IPS-NIHi7 (cell line): ENCODE measurements at regions not wholly inside any gene's neighbourhood (a gene's known extent, or its start where the extent isn't known, plus 50 kb on each side); places are given as distances from the start of the nearest gene placed in this dataset.

Experiments used
- DNase-seq: peaks from one replicate; pipeline ENCODE4 v3.0.0; 2012; ENCODE audit warnings: mixed read lengths; ENCODE audit errors: extremely low spot score

GRCh38 chr13:22647156-22647850 is 533.5 kb upstream of the SGCG start:
- no peak for DNase-seq

DNA sequence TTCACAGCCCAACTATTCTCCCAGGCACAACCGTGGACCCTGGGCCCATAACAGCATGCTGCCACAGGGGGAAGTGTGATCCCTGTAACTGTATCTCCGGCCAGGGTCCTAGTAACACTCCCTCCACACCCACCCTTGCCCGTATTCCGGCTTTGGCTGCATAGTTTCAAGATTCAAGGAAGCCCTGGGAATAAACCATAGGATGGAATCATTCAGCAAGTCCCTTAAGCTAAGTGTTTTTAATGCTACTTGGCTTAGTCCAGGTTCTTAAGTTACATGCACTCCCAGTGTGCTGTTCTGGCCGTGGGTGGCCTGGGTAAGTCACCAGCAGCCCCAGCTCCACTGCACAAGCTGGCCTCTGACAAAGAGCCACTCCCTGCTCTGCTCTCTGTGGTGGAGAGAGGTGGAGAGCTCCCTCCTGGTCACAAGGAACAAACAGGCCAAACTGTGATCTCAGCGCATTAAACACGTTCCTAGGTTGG is 532.4 kb upstream of the SGCG start:
- DNase-seq, result peak; percentile 50

DNA sequence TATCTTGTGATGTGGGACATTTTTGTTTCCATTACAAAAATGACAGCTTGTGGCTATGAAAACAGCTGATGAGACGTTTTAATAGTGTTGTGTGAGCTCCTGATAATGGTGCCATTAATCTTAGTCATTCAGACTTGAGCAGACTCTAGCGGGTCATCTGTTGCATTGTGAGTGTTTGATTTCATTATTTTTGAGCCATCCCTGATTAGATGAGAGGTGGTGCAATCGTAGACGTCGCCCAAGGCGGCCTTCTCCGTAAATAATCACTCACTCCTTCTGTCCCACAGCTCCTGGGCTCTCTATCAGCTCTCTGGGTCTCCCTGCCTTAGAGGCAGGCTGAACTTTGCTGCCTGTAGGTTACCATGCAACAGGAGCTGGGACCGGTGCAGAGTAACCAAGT is 528.0 kb upstream of the SGCG start:
- DNase-seq, result no peak

DNA sequence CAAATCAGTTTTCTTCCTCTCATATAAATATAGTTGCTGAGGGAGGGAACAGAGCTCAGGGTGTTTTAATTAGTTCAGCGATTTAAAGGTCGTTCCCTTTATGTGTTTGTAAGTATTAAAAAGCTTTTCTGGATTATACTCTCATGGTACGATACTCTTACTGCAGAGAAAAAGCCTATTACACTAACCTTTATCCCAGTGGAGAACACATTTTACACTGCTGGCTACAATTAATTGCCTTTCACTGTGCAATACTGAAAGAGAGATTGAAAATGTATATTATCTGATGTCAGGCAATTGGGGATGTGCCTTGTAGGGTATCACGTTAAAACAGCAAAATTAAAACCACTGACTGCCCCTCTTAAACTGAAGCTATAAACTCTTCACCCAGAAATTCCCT is 526.9 kb upstream of the SGCG start:
- no peak for DNase-seq

GRCh38 chr13:22655106-22655852 is 525.5 kb upstream of the SGCG start:
- DNase-seq, result no peak

- no peak for DNase-seq
These were observed 518.0 kb upstream of the SGCG start for GRCh38 chr13:22662771-22663170.

DNA sequence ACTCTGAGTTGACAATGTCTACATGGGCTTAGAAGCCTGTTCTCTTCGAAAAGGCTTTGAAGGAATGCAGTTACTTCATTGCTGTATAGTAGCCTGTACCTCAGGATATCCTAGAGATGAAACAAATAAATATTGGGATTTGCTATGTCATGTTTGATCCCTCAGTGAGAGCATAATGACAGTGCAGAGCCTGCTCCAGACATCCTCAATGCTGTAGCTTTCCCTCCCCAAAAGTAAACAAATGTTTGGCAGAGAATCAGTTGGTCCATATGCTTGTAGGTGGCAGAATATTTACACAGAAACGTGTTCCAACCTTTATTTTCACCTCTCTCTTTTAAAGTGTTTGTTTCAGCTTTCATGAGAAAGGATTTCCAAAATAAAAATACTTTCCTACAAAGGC is 515.3 kb upstream of the SGCG start:
- no peak for DNase-seq

- no peak for DNase-seq
These were observed 490.0 kb upstream of the SGCG start for GRCh38 chr13:22690756-22691155.

DNA sequence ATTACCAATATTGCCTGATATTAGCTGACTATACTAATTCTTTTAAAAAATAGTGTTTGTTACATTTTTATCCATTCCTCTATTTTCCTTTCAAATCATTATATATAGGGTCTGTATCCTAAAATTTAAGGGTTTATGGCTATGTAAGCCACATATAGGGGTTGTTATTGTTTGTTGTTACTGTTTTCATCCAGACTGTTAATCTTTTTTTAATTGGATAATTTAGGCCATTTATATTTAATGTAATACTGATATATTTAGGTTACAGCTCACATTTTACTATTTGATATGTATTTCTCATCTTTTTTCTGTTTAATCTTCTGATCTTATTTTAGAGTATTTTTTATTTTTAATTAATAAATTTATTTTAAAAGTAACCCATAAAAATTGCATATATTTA is 487.1 kb upstream of the SGCG start:
- DNase-seq, result no peak

DNA sequence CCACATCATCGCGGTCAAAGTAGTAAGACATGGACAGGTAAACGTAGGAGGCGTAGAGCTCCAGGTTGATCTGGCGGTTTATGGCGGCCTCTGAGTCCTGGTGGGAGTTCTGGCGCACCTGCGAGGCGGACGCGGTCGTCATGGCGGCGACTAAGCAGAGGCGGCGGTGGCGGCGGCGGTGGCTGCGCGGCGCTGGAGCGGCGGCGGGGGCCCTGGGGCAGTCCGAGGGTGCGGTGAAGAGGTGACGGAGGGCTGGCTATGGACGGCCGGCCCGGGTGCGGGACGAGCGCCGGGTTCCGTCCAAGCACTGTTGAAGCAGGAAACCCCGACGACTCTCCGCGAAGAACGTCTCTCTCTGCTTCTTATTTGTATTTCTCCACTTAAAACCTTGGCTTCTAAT is 484.3 kb upstream of the SGCG start:
- no peak for DNase-seq

- DNase-seq, result no peak
These were observed 482.3 kb upstream of the SGCG start for GRCh38 chr13:22698467-22698866.

DNA sequence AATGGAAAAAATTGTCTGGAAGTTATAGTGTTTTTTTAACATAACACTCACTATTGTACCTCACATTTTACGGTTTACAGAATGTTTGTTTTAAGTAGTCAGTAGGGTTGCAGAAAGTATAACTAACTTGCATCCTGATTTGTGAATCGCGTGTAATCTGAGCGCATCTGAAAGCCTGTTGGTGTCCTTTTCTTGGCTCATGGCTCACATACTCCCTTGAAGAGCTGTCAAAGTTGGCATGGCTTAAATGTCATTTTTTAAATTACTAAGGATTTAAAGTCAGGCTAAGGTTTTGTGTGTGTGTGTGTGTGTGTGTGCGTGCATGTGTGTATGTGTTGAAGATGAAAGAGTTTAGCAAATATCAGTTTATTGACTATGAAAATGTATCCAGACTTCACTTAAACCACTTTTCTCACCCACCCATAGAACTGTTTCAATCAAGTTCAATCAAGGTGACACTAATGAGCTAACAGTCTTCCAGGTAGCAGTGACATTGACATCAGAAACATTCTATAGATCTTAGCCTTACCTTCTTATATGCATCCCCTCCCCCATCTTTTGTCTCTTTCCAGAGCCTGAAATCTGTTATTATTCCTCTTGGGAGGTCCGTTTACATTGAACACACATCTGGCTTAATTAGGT is 480.4 kb upstream of the SGCG start:
- DNase-seq, result no peak

DNA sequence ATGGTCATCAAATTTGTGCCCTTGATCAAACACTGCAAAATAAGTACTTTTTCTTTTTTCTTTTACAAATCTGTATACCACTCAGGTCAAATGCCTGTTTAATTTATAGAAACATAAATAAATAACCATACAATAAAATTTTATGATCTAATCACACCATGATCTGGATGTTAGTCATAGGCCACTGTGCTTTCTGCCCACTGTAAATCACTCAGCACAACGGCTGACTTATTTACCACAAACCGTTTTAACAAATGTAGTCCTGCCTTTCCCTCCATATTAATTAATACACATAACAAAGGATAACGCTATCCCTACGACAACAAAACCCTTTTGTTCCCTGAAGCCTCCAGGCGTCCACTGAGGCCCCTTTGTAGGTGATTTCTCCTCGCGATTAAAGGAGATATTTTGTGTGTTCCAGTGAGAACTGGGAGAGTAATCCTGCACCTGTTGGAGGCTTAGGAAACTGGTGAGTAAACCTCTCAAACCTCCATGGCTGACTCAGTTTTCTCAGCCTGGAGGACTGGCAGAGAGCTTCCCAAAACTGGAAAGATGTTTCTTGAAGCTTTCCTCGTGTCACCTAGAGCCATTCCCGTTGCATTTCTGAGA is 477.1 kb upstream of the SGCG start:
- DNase-seq, result peak; percentile 13

- no peak for DNase-seq
These were observed 472.8 kb upstream of the SGCG start for GRCh38 chr13:22707946-22708345.

- no peak for DNase-seq
These were observed 463.7 kb upstream of the SGCG start for GRCh38 chr13:22717036-22717435.

DNA sequence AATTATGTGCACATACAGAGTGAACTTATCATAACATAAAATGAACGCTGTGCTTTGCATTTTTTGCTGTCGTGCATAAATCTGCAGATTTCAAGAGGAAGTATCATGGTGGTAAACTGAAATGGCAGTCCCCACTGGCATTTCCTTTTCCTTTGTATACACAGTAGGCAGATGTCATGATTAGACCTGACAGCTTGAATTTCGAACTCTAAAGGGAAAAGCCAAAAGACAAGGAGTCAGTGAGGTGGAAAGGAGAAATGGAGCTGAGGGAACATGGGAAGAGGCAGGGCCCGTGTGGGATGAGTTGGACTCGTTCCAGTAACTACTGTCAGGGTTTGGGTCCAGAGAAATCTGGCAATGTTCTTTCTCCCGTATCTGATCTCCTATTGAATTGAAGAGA is 454.1 kb upstream of the SGCG start:
- no peak for DNase-seq

- DNase-seq, result no peak
These were observed 445.5 kb upstream of the SGCG start for GRCh38 chr13:22735011-22735995.

GRCh38 chr13:22736084-22736767 is 444.6 kb upstream of the SGCG start:
- no peak for DNase-seq

GRCh38 chr13:22736768-22737092 is 444.0 kb upstream of the SGCG start:
- DNase-seq, result no peak

GRCh38 chr13:22738357-22738756 is 442.4 kb upstream of the SGCG start:
- DNase-seq, result no peak

GRCh38 chr13:22740264-22740663 is 440.5 kb upstream of the SGCG start:
- DNase-seq, result no peak
